NCI-H128 (cell line): ENCODE measurements at regions not wholly inside any gene's neighbourhood (a gene's known extent, or its start where the extent isn't known, plus 50 kb on each side); places are given as distances from the start of the nearest gene placed in this dataset.
"Not testable (repeated sequence)": the region's sequence is repeated elsewhere in the genome, so short reads cannot be mapped to it uniquely, and the experiment has no call there.

Experiments used
- DNase-seq: peaks from one replicate; lab custom pipeline; 2025; ENCODE audit not compliant: unreplicated experiment; lab: John Stamatoyannopoulos, UW

GRCh38 chr13:33547035-33547434, 261.5 kb upstream of the STARD13 start:
- no peak for DNase-seq

GRCh38 chr13:33548069-33548468, 262.5 kb upstream of the STARD13 start:
- no peak for DNase-seq

- DNase-seq = no peak
Measured at GRCh38 chr13:33550276-33550675, 264.7 kb upstream of the STARD13 start.

- no peak for DNase-seq
Measured at GRCh38 chr13:33550885-33551284, 265.3 kb upstream of the STARD13 start.

GRCh38 chr13:33554919-33555791, 262.8 kb upstream of the RFC3 start:
- DNase-seq = no peak

- DNase-seq = no peak
Measured at GRCh38 chr13:33556828-33557227, 261.1 kb upstream of the RFC3 start.

GRCh38 chr13:33560726-33561125, 257.2 kb upstream of the RFC3 start:
- no peak for DNase-seq

GRCh38 chr13:33561627-33562026, 256.3 kb upstream of the RFC3 start:
- no peak for DNase-seq

- DNase-seq = no peak
Measured at GRCh38 chr13:33571618-33572017, 246.3 kb upstream of the RFC3 start.

GRCh38 chr13:33572322-33572721, 245.6 kb upstream of the RFC3 start:
- not testable (repeated sequence) for DNase-seq

GRCh38 chr13:33575378-33575777, 242.6 kb upstream of the RFC3 start:
- DNase-seq = no peak

GRCh38 chr13:33577007-33577406, 240.9 kb upstream of the RFC3 start:
- DNase-seq = no peak

- no peak for DNase-seq
Measured at GRCh38 chr13:33578786-33579185, 239.2 kb upstream of the RFC3 start.

GRCh38 chr13:33582121-33582520, 235.8 kb upstream of the RFC3 start:
- no peak for DNase-seq

- DNase-seq = no peak
Measured at GRCh38 chr13:33583398-33583797, 234.6 kb upstream of the RFC3 start.

GRCh38 chr13:33590936-33591335, 227.0 kb upstream of the RFC3 start:
- DNase-seq = no peak

GRCh38 chr13:33606692-33607091, 211.3 kb upstream of the RFC3 start:
- DNase-seq = no peak

- DNase-seq = no peak
Measured at GRCh38 chr13:33610438-33611120, 207.4 kb upstream of the RFC3 start.

GRCh38 chr13:33611121-33611805, 206.7 kb upstream of the RFC3 start:
- DNase-seq = no peak

GRCh38 chr13:33612641-33613638, 205.0 kb upstream of the RFC3 start:
- no peak for DNase-seq

- no peak for DNase-seq
Measured at GRCh38 chr13:33615436-33615835, 202.5 kb upstream of the RFC3 start.
